NT2/D1 (cell line): ENCODE measurements at regions not wholly inside any gene's neighbourhood (a gene's known extent, or its start where the extent isn't known, plus 50 kb on each side); places are given as distances from the start of the nearest gene placed in this dataset.

Source experiments
- YY1 ChIP-seq: IDR thresholded peaks from 2 replicates; pipeline ENCODE4 v1.6.1; 2011; ENCODE audit not compliant: insufficient read length, insufficient read depth
- ZNF274 ChIP-seq: IDR thresholded peaks from 2 replicates; pipeline ENCODE4 v1.6.1; 2011; ENCODE audit warnings: mild to moderate bottlenecking, low read depth, low read length

DNA sequence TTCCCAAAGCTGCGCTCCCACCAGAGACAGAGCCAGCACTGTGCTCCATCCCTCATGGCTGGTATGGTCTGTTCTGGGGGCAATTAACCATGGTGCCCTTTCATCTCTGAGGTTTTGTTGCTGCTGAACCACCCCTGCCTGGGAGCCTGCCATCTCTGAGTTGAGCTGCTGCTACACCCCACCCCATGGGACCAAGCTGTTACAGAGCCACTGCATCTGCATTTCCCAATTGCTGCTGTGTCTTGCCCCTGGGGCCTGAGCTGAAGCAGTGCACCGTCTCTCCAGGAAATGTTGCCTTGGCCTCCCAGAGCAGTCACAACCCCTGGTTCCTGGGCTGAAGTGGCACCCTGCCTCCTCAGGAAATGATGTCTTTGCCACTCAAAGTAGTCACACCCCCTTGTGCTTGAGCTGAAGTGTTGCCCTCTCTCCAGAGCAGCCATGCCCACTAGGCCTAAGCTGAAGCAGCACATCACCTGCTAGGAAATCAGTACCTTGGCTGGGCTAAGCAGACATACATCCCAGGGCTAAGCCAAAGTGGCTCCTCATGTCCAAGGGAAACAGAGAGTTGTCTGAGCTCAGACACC lies 140.3 kb downstream of the RERGL start:
- TF ChIP-seq YY1 (no peak), ZNF274 (no peak)
